Left cardiac atrium (tissue), 4 donors: ENCODE measurements at regions not wholly inside any gene's neighbourhood (a gene's known extent, or its start where the extent isn't known, plus 50 kb on each side); places are given as distances from the start of the nearest gene placed in this dataset.
"Not testable (repeated sequence)": the region's sequence is repeated elsewhere in the genome, so short reads cannot be mapped to it uniquely, and the experiment has no call there.

Source experiments
- ATAC-seq, 2 donors: fragments of 200-7000 bp; cut with Tn5 transposase; one replicate each; pipeline ENCODE4 v1.9.1; 2020; ENCODE audit warnings: mild to moderate bottlenecking in 2 of 2, moderate library complexity in 2 of 2
- DNase-seq: peaks from one replicate; pipeline ENCODE4 v3.0.0-alpha.2; 2020
- intact Hi-C, 2 donors: fragments of 100-400 bp; cut with DNase I; formaldehyde crosslinking; loops; one replicate each; pipeline versions ENCODE4 v1.14.1 to v1.15.1; 2022 to 2023
- donor health status: DM: no; HTN: yes; CAD: no.
- donor health status: DM: no; HTN: yes; CAD: no; lungs with severe emphysema.
- donor health status: DM: yes; HTN: yes; CAD: no.
- donor health status: Dilated cardiomyopathy.

DNA sequence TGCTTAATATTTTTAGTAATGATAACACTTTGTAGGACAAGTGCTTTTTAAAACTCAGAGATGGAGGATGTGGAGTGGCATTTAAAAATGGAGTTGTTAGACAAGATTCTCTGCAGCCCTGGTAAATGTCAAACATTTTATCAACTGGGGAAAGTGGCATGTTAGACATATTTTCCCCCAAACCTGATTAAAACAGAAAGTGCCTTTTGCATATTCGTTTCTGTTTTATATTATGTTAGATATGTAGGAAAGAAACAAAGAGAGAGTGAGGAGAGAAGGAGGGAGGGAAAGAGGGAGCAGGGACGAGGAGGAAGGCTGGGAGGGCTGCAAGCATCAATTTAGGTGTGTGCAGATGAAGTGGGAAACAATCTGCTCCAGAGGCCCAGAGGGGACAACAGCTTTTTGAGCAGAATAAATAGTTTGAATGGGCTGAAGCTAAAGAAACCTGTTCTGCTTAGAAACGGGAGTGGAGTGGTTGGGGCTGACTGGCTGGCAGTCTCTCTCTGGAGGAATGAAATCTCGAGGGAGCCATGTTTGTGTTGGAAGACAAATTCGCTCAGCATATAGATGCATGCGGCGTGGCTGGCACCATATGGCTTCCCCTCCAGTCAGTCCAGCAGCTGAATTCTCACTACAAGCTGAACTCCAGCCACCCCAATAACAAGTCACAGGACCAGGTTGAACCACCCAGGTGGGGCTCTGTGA lies 502.2 kb downstream of the AJAP1 start:
- ATAC-seq (no peak), DNase-seq (no peak)
- intact Hi-C loops: no loop called here

GRCh38 chr1:5151511-5151910 lies 497.1 kb downstream of the AJAP1 start:
- intact Hi-C loops: no loop called here

DNA sequence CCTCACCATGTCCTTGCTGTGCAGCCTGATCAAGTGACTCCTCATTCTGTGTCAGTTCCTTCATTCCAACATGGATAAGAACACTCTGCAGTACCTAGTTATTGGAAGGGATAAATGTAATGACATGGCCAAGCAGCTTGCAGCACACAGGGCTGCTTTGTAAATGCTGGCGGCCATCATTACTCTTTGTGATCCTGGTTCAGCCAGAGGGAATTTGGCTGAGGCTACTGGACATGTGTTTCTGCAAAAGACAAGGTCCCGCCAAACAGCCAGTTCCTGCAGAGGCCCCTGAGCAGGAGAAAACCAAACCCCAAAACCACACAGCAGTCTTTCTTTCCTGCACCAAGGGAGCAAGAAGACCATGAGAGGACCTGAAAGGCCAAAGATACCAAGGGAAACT lies 495.8 kb downstream of the AJAP1 start:
- no peak for ATAC-seq
- intact Hi-C loops: no loop called here
- no peak for DNase-seq

More at GRCh38 chr1:5151511-5151910, 497.1 kb downstream of the AJAP1 start:
- no peak for DNase-seq
- no peak for ATAC-seq

DNA sequence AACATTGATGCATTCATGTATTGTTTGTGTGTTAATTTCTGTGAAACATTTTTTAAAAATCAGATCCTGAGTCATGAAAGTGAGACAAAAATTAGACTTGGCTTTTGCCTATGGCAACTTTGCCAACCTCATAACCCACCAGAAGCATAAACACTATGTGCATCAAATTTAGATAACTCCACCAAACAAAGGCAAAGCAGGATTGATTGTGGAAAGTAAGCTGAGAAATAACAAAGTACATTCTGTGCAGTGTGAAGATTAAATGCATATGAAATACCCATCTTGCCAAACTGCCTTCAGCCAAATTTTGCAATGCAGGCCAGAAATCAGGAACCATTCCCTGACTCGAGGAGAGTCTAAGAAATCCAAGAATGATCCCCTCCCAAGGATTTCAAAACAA lies 493.4 kb downstream of the AJAP1 start:
- intact Hi-C loops: no loop called here
- ATAC-seq (no peak), DNase-seq (no peak)

DNA sequence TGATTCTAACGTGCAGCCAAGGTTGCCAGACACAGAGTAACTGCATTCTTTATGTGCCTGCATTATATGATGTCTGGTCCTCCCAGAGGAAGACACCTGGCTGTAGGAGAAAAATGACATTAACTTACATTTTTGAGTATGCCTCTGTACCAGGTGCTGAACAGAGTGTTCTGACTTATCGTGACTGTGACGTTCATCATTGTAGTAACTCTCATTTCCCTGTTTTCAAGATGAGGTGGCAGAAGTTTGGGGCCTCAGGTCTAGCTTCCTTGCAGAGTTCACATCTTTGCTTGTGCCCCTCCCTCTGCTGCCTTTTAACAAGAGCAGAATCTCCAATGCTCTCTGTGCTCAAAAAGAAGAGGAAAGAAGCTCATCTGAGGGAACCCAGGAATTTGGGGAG lies 488.0 kb downstream of the AJAP1 start:
- intact Hi-C loops: no loop called here
- DNase-seq (no peak), ATAC-seq (no peak)

DNA sequence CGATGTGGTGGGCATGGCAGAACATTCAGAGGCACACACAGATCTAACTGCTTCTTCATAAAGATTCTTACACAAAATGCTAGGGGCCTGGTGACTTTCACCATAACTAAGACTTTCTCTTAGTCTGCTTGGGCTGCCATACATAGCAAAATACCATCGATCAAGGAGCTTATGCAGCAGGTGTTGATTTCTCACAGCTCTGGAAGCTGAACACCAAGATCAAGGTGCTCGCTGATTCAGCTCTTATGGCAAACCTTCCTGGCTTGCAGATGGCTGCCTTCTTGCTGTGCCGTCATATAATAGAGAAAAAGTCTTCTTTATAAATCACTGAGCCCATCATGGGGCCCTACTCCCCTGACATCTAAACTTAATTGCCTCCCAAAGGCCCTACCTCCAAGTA lies 487.3 kb downstream of the AJAP1 start:
- no peak for DNase-seq
- ATAC-seq: no peak
- intact Hi-C loops: no loop called here

- no peak for ATAC-seq
- DNase-seq: no peak
- intact Hi-C loops: no loop called here
These were observed 486.6 kb downstream of the AJAP1 start for GRCh38 chr1:5140962-5141361.

GRCh38 chr1:5140136-5140535 lies 485.7 kb downstream of the AJAP1 start:
- no peak for ATAC-seq
- intact Hi-C loops: no loop called here
- DNase-seq: no peak

DNA sequence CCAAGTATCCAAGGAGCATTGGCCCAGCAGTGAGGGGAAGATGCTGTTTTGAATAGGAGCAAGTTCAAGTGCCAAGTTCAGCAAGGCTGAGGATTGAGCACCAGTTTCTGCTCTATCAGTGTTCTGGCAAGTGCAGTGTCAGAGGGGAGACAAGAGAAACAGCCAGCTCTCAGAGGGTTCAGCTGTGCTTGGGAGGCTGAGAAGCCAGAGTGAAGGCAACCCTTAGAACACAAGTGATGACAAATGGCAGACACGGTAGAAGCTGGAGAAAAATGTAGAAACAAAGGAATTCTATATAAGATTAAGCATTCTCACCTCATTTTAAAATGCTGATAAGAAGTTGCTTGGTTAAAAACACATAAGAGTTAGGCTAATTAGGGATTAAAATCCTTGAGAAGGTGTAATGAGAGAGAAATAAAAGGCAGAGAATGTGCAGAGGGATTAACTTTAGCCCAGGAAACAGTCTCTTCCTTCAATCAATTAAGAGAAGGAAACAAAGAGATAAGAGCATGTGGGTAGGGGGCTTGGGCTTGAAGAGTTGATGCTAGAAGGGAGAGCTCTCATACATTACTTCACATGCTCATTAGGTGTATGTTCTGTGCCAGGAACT lies 475.4 kb downstream of the AJAP1 start:
- intact Hi-C loops: no loop called here
- ATAC-seq (no peak), DNase-seq (no peak)

DNA sequence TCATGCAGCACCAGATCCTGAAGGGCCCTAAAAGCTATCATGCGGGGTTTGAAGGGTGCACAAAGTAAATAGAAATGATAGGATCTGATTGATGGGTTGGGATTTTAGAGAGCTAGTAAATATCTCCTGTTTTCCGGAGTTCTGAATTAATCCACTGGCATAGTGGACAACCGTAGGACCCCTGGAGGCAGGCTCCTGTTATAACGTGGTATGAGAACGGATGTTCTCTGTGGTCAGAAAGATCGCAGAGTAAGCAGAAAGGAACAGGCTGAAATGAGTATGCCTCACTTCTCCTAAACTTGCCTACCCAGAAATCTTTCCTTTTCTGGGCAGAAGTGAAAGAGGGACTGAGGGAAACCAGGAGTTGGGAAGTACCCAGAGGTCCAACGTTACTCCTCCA lies 470.8 kb downstream of the AJAP1 start:
- intact Hi-C loops: no loop called here
- no peak for DNase-seq
- no peak for ATAC-seq

- DNase-seq: no peak
- intact Hi-C loops: no loop called here
- ATAC-seq: no peak
These were observed 466.1 kb downstream of the AJAP1 start for GRCh38 chr1:5120559-5120958.

- no peak for ATAC-seq
- intact Hi-C loops: no loop called here
- DNase-seq: no peak
These were observed 465.2 kb downstream of the AJAP1 start for GRCh38 chr1:5119366-5120234.

DNA sequence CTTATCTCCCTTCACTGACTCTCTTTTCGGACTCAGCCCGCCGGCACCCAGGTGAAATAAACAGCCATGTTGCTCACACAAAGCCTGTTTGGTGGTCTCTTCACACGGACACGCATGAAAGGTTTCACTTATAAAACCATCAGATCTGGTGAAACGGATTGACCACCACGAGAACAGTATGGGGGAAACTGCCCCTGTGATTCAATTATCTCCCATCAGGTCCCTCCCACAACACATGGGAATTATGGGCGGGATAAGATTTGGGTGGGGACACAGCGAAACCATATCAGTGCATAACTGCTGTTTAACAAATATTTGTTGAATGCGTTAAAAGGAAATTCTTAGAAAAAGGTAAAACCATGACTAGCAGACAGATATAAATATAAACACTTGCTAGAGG lies 464.4 kb downstream of the AJAP1 start:
- DNase-seq, intact Hi-C loops, ATAC-seq: not testable (repeated sequence)

- intact Hi-C loops, ATAC-seq, DNase-seq: not testable (repeated sequence)
These were observed 463.9 kb downstream of the AJAP1 start for GRCh38 chr1:5118292-5118691.

DNA sequence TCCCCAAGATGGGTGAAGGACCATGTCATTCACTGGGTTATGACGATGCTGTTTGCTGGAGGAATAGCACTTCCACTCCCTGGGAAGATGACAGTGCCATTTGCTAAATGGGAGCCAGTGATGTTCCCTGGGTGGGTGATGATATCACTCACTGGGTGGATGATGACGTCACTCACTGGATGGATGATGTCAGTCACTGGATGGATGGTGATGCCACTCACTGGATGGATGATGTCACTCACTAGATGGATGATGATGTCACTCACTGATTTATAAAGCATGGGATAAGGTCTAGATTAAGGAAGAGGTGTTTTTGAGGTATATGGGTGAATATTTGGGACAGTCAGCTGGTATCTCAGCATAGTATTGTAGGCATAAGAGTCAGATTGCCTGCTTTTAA lies 457.2 kb downstream of the AJAP1 start:
- no peak for ATAC-seq
- intact Hi-C loops: no loop called here
- no peak for DNase-seq

GRCh38 chr1:5110508-5110907 lies 456.1 kb downstream of the AJAP1 start:
- ATAC-seq (no peak), DNase-seq (no peak)
- intact Hi-C loops: no loop called here

GRCh38 chr1:5109633-5110032 lies 455.2 kb downstream of the AJAP1 start:
- no peak for ATAC-seq
- no peak for DNase-seq
- intact Hi-C loops: no loop called here

DNA sequence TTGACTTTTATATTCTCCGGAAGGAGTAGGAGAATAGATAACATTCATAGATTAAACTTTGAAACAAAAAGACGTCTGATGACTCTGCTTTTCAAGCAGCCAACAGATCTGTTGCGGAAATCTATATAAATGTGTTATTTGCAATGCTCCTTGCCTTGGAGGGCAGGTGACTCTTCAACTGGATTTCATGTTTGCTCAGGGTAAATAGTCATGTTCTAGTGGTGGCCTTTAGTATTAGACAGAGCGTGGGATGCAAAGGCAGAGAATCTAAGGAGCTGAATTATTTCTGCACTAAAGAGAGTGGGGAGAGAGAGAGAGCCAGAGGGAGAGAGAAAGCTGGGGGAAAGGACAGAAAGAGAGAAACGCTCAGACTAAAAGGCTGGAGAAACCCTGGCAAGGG lies 454.3 kb downstream of the AJAP1 start:
- no peak for ATAC-seq
- intact Hi-C loops: no loop called here
- DNase-seq: no peak

DNA sequence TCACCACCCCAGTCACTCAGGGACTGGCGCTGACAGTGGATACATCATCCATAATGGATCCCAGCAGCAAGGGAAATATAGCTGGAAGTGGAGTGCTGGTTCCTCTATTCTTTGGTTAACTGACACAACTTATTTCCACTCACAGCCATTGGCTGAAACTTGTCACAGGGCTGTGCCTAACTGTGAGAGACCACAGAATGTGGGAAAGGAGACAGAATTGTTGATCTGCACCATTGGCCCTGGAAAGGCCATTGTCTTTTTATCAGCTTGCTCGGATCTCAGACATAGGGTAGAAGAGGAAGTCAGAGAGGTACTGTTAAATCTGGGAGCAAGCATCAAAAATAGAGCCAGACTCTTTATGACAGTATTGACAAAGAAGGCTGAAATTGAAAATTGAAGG lies 451.3 kb downstream of the AJAP1 start:
- ATAC-seq: no peak
- intact Hi-C loops: no loop called here
- DNase-seq: no peak

DNA sequence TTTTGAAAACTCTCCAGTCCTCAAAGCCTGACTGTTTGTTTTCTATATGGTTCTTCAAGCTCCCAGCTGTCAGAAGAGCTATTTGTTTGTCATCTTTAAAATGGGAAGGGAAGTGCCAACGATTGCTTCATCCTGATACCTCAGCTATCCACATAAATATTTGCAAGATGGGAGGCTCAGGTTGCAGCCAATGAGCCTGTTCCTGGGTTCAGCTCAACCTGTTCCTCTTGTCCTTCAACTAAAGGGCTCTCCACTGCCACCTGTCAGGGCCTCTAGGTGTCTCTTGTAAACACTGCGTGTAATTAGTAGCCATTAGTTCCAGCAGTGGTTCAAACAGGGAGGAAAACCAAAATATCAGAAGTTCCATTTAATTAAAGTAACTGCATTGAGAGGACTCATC lies 445.1 kb downstream of the AJAP1 start:
- intact Hi-C loops: no loop called here
- DNase-seq (no peak), ATAC-seq (no peak)
